Activated T-cell treated with anti-CD3 and anti-CD28 coated beads for 48 hours (primary cell): ENCODE measurements at regions not wholly inside any gene's neighbourhood (a gene's known extent, or its start where the extent isn't known, plus 50 kb on each side); places are given as distances from the start of the nearest gene placed in this dataset.

Source experiments
- DNase-seq: peaks from one replicate; pipeline ENCODE4 v3.0.0-alpha.2; 2020; ENCODE audit warnings: low read depth

DNA sequence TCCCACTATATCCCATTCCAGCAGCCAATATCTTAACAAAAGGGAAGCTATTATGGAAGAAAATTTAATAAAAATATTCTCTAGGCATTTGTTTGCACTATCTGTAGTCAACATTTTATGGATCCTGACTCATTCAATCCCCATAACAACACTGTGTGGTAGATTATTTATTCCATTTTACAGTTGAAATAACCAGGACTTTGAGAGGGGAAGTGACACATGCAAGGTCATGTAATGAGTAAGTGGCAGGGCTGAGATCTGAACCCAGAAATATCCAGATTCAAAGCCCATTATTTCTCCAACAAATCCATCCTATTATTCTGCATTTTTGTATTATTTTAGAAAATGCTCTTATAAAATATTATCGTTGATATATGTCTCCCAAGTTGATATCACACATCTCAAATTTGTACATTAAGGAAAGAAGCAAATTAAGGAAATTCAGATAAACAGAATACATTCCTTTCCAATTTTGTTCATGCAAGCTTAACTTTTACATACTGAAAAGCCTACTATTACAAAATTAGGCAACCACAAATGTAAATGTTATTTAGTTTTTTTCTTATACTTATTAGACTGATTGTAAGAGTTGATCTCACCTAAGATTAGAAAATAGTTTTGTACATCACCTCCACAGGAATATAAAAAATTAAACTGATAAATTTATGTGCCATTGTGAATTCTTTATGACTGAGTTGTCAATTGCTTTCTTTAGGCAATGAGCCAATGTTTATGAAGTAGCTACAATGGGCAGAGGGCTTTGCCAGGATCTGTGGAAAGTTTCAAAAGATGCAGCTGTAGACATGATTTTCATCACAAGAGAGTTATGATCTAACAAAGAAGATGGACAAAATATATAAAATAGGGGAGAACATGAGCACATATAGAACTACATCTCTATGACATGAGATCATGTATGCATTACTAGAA is 55.1 kb upstream of the E2F7 start:
- DNase-seq, result no peak

DNA sequence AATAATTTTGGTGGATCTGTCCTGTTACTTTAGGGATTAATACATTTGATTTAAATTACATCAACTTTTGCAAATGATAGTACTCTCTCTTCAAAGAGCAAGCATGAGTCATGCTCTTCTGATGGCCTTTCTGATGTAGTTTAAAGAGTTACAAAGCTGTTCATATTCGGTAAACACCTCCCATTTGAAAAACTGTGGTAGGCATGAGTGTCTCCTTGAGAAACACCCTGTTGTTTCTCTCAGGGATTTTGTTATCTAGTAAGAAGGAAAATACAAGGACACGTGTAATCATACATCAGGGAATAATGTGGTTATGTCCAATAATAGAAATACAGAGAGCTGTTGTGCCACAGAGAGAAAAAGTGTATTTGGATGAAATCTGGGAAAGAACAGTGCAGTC is 53.3 kb upstream of the E2F7 start:
- no peak for DNase-seq

DNA sequence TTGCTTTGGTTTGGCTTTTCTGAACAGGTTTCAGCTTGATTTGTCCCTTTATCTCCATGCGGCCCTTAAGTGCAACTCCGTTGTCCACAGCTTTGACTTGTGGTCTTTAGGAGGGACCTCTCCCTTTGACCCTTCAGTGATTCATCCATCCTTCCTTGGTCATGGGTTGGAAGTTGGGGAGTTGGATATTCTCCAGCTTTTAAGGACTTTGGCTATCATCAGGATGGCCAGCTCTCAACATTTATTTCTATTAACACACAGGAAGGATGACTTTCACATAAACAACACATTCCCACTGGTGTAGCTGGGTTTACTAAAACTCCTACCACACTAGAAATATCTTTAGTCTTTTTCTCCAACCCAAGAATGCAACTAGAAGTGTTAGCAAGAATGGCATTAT is 50.9 kb upstream of the E2F7 start:
- no peak for DNase-seq

DNA sequence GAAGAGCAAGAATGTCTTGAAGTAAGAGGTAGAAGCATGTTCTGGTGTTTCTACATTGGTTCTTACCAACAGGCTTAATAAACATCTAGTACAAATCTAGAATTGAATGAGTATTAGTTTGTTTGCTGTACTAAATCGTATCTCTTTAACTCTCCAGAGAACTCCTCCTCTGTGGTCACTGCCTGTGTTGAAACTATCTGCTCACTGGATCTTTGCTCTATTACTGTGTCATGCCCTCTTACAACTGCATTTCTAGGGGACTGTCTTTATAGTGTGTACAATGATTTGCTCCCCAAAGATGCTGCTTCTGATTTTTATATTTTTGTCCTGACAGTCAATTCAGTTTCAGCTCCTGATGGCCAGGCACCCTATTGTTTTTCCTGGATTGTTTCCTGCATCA is 50.1 kb upstream of the E2F7 start:
- DNase-seq, result no peak
